22Rv1 (cell line): ENCODE measurements at regions not wholly inside any gene's neighbourhood (a gene's known extent, or its start where the extent isn't known, plus 50 kb on each side); places are given as distances from the start of the nearest gene placed in this dataset.

Source experiments
- CTCF ChIP-seq: fragments of 450-650 bp; IDR thresholded peaks from 2 replicates; pipeline ENCODE4 v1.5.1; 2017; ENCODE audit warnings: mild to moderate bottlenecking
- ZFX ChIP-seq: fragments of 450-650 bp; IDR thresholded peaks from 2 replicates; pipeline ENCODE4 v1.6.1; 2017; ENCODE audit warnings: antibody characterized with exemption, borderline replicate concordance

DNA sequence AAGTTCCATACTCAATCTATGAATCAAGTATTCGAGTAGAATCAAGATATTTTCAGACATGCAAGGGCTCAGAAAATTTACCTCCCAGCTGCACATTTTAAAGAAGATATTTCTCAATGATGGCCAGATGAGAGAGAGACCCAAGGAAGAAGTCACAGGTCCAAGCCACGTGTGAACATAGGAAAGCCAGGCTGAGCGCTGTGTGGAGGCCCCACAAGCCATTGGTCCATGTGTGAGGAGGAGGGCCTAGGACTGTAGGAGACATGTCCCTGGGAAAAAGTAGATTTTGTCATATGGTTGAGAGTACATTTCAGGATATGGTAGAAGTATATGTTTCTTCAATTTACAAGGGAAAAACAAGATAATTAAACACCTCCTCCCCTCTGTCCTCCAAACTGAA is 115.8 kb upstream of the RPS23 start:
- TF ChIP-seq CTCF (no peak), ZFX (no peak)
